GM19395 (cell line): ENCODE measurements at regions not wholly inside any gene's neighbourhood (a gene's known extent, or its start where the extent isn't known, plus 50 kb on each side); places are given as distances from the start of the nearest gene placed in this dataset.

Experiments
- ATAC-seq: cut with Tn5 transposase; IDR thresholded peaks from one replicate; pipeline ENCODE4 v1.9.1; 2021; ENCODE audit warnings: mild to moderate bottlenecking, moderate library complexity; ENCODE audit not compliant: unreplicated experiment

DNA sequence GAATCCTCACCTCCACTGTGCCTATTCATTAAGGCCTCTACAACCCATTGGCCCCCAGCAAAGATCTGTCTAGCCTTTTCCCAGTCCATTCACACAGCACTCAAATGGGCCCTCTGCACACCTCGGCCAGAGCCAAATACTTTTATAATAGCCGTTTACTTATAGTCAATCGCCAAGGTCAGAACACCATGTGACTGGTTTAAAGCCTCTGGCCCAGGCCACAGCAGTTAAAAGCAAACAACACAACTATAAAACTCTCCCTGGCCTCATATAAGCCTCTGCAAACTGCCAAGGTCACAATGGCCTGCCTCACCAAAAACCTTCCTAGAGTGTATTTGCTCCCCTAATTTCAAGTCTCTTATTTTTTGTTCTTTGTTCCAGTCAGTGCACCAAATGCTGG, 562.6 kb downstream of the CAAP1 start:
- no peak for ATAC-seq

DNA sequence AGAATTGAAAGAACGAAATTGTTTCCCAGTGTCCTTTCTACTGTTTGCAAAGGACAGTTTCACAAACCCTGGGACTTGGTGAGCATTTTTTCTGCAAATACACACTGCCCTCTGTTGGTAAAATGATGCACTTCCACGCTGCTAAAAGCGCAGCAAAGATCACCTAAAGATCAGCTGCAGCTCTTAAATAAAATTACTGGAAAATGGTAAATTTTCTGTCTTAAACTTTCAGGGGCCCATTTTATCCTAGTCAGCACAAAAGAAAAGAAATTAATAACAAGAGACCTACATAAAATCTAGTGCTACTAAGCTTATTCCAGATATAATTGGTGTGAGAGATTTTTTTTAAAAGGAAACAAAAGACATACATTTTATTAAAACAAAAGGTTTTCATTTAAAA, 566.0 kb downstream of the CAAP1 start:
- ATAC-seq, result peak; percentile 84

DNA sequence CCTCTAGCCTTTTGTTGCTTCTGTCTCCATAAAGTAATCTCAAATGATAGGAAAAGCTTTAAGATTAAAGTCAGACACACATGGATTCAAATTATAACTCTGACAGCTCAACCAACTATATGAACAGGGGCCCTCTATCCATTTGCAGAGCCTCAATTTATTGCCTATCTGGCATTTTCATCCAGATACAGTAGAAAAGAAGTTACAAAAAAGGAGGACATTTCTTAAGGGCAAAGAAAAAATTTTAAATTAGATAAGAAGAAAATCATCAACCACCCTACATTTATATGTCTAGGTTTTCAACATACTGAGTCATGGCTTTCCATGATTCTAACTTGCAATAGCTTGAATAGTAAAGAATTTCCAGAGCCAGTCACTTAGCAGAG, 567.2 kb downstream of the CAAP1 start:
- ATAC-seq, result no peak

DNA sequence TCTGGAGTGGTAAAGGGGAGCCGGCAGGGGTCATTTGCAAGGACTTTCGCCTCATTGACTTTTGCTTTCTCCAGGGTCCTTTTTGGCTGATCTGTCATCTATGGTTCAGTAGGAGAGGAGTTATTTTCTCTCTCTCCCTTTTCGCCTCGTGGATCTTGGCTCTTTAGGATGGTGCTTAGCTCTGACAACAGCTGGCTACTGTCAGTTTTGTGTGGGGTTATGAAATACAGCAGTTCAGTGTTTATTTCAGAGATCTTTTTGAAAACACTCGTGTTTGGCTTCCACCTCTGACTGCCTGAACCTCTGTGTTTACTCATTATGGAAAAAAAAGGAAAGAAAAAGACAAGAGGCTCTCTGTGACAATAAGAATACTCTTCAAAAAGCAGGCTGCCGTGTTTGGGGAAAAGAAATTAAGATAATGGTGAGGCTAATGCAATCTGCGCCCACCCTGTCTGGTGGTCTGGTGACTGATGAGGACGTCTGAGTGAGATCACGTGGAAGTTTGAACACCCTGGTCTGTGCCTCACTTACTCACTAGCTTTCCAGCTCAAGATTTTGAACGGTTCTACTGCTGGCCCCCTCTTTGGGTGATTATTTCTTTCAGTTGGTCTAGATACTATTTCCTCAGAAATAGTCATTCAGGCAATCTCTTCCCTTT, 567.7 kb downstream of the CAAP1 start:
- no peak for ATAC-seq

DNA sequence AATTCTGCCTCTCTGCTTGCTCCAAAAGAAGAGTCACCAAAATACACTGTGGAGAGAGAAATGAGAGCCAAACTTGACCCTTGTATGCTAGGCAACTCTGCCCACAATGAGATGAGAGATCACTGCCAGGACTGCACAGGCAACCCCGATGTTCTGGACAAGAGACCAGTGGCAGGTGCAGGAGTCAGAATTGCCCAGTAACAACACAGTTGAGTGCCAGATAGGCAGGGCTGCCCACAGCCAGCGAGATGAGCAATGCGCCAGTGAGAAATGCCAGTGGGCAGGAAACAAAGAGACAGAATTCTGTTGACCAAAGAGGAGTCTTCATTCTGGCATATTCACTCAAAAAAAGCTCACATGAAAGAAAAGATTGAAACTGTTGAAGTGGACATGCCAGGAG, 570.7 kb downstream of the CAAP1 start:
- ATAC-seq, result no peak

DNA sequence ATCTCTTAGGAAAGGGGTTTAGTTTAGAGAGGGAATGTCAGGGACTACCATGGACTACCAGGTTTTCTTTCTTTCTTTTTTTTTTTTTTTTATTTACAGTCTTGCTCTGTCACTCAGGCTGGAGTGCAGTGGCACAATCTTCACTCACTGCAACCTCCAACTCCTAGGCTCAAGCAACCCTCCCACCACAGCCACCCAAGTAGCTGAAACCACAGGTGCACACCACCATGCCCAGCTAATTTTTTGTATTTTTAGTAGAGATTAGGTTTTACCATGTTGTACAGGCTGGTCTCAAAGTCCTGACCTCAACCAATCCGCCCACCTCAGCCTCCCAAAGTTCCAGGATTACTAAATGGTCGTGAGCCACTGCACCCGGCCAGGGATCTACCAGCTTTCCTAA, 572.7 kb downstream of the CAAP1 start:
- no peak for ATAC-seq

DNA sequence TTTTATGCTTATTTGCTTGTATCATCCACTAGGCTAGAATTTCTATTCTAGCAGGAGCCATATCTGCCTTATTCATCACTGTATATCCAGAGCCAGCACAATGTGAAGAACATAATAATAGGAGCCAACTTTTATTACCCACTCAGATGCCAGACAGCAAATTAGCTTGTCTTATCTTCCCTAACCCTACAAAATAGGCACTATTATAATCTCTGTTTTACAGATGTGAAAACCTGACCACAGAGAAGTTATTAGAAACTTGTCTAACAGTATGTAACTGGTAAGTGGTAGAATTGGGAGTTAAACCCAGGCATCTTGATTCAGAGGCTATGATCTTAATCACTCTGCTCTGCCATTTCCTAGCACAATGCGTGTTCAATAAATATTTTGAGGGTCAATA, 579.5 kb downstream of the CAAP1 start:
- no peak for ATAC-seq

DNA sequence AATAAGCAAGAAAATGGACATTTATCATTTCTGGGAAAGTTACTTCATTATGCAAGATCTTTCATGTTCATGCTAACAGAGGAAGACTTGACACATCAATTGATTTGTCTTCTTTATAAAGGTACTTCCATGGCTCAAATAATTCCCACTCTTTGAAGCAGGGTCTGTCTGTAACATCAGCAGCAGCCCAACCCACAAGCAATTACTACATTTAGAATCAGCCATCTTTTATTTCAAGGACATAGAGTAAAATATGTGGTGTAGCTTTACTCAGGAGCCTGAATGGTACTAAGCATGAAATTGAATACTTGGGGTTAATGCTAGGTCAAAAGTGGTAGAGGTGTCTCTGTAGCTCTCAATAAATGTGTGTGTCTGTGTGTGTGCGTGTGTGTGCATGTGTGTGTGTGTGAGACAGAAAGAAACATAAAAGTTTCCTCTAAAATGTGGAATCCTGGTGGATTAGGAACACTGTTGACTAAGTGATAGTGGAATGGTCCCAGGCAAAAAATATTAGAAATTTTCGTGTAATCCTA, 581.1 kb downstream of the CAAP1 start:
- ATAC-seq, result no peak

DNA sequence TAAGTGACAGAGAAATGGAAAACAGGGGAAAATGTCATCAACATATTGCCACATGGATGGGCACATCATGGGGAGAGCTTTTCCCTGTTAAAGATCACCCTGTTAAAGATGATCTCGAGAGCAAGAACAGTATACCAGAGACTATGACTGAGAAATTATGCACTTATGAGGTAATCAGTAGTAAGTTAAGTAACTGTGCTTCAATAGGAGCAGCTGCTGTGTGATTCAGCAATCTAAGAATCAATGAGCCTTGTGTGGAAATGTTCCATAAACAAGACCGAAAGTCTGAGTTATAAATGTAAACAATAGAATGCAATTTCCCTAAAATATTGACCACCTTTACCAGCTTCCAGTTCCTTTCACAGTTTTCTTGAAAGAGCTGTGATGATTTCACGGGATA, 582.3 kb downstream of the CAAP1 start:
- no peak for ATAC-seq

DNA sequence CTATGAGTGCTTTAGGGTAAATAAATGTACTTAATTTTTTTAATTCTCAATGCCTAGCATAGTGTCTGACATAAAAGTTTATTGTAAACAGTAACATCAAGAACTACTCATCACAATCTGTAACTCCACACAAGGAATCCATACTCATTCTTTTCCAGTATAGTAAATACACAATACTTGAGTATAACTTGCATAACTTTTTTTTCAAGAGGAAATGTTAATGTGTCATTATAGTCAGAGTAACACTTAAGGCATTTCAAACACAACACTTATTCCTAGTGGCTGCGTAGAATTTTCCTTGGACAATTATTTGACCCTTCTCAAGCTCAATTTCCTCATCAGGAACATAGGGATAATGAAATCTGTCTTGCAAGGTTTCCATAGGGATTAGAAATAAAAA, 584.3 kb downstream of the CAAP1 start:
- ATAC-seq, result no peak

DNA sequence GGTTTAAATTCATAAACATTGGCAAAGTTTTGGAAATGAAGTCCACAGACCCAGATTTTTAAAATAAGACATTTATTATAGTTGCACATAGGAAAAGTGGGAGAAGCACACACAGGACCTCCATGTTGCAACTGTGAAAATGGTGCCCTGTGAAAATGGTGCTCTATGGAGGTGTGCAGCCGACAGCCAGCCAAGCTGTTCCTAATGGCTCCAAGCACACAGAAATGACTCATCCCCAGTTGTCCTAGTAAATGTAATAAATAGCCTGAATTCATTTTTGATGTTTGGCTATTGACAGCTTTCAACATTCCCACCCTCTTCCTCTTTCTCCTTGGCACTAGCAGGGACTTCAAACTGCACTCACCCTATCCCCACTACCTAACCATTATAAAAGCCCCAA, 590.9 kb downstream of the CAAP1 start:
- ATAC-seq, result no peak

DNA sequence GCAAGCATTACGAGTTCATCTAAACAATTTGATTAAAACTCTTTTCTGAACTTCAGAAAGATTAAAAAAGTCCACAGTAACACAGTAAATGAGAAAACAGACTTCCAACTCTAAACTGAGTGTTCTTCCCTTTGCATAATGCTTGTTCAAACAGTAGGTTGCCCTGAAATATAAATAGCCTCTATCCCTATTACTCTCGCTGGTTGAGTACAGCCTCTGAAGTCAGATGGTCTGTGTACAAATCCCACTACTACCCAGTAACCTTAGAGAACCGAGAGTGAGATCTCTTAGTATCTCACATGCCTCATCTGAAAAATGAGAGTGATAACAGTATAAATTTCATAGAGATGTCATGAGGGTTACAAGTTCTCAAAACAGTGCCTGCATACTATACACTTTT, 591.6 kb downstream of the CAAP1 start:
- ATAC-seq, result no peak

DNA sequence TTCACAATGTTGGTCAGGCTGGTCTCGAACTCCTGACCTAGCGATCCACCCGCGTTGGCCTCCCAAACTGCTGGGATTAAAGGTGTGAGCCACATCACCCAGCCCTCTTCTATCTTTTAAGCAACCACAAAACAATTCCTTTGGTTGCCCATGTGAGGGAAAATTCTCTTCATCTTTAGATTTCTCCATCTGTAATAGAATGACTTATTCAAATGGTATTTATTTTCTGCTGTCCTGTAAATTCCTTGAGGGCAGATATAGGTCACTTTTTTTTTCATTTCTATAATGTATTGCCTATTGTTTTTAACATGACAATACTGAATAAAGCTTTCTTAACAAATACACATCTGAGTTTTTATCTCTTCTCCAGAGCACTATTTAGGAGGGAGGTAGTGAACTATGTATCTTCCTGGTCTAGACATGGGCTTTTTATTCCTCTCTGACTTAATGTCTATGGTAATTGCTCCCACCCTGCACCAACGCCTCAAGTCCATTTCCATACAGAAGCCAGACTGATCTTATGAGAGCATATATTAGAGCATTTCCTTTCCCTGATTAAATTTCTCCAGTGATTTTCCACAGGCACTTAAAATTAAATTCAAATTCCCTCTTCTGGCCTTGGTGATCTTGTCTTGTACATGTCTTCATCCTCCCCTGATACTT, 595.6 kb downstream of the CAAP1 start:
- no peak for ATAC-seq

DNA sequence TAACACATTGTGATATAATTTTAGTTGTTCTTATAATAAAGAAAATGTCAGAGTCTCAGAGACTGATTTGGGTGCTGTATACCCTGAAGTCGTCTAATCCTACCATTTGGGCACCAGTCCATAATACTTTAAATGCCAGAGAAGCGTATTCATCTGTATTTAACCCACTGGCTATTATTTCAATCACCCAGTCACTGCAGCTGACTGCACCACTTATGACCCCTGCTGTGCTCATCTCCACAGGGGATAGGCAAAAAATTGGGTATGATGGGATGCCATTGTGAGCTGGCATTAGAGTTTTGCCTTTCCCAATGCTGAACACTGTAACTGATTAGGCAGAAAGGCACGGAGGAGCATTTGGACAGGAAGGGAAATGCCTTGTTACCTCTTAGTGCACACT, 599.7 kb downstream of the CAAP1 start:
- ATAC-seq, result no peak

DNA sequence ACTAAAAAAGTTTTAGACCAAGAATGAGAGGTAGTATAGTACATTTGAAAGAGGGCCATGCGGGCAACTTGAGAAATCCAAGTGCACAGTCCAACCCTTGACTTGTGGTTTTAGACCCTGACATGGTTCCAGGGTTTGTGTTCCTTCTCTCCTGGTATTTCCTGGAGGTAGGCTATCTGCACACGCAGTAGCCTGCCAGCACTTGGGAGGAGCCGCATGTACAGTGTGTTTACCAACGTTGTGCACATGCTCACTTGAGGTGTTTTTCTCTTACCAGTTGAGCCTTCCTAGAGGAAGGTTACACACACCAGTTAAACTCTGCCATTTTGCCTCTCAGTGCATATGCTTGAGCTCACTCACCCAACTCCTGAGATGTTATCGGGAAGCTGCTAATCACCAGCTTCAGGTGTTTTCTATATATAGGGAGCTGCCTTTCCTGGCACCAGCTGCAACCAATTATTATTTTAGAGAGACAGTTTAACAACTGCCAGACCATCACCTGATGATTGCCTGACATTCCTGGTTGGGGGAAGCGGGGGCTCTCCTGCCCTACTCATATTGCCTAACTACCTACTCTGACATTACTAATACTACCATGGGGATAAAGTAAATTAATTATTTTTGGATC, 593.4 kb upstream of the TUSC1 start:
- ATAC-seq, result no peak

DNA sequence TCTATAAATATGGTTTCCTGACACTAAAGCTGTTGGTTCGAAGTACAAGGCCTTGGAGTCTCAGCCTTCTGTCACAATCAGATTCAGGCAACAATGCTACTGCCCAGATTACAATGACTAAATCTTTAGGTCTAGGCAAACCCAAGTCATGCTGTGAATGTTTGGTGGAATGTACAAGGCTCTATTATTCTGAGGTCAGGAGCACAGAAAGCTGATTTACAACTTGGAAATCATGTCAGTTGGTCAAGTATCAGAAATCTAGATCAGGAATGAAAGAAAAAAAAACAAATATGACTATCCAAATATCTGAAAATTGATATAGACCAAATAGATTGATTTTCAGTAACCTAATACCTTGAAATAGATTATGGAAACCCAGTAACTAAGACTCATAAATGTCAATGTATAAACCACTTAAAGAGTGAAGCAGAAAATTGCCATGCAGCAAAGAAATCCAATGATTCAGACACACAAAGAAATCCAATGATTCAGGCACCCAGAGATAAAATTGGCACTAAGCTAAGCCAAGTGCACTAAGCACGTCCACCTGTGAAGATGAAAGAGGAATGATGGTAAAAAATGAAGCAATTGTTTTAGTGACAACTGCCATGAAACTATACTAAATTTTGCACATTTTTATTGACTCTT, 588.0 kb upstream of the TUSC1 start:
- no peak for ATAC-seq

DNA sequence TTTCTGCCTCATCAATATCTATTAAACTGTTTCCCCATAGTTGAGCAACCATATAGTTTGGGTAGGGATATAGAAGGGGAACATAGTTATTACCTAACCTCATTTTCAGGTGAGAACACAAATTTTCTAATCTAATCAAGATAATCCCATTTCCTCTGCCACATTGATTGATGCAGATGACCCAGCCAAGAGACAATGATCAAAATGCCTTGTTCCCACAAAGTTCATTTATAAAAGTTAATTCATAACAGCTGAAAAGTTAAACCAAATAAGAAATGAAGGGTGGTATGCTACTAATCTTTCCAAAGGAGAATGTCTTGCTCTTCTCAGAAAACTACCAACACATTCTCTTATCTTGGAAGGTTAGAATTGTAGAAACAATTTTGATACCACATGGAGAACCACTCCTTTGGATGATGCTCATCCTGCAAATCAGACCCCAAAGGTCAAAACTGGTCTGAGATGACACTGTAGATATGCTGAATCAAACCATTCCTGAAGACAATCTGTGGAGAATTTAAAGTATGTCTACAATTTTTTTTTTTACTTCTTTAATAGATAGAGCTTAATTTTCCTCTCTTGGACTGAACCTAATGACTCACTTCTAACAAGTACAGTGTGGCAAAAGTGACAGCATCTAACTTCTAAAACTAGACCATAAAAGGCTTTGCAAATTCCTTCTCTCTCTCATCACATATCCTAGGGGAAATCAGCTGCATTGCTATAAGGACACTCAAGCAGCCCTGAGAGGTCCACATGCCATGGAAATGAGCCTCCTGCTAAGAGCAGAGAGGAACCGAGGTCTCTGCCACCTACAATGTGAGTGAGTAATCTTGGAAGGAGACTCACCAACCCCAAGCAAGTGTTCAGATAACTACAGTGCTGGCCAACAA, 586.7 kb upstream of the TUSC1 start:
- no peak for ATAC-seq

DNA sequence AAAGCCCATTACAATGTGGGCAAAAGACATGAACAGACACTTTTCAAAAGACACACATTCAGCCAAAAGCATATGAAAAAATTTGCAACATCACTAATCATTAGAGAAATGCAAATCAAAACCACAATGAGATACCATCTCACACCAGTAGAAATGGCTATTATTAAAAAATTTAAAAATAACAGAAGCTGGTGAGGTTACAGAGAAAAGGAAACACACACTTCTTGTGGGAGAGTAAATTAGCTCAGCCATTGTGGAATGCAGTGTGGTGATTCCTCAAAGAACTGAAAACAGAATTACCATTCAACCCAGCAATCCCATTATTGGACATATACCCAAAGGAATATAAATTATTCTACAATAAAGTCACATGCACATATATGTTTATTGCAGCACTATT, 585.2 kb upstream of the TUSC1 start:
- ATAC-seq, result no peak

DNA sequence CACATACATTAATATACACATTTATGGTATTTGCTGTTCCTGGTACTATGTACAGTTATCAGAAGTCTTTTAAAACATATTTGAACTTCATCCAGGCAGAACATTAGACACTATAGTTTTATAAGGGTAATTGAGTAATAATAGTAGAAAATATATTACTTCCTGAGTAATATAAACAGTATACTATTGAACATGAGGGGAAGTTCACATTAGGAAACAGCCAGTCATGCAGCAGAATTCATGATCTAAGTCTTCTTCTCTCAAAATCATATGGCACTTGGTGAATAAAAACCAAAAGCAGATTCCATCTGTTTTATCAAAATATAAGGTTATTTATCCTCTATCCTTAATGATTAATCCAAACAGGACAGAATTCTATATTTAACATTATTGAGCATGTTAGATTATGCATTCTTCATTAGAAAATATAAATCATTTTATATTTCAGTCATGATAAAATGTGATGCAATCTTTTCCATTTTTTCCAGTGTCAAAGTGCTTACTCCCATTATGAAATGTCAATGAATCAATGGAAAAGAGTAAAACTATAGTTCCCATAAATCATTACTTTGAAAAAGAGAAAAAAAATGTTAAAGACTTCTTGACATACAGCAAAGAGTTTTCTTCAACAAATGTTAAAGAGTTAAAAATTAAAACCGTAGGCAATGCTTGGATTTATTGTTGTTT, 584.3 kb upstream of the TUSC1 start:
- ATAC-seq, result no peak
